Suprapubic skin (tissue), 3 donors: ENCODE measurements at regions not wholly inside any gene's neighbourhood (a gene's known extent, or its start where the extent isn't known, plus 50 kb on each side); places are given as distances from the start of the nearest gene placed in this dataset.

Experiments
- CTCF ChIP-seq, 2 donors: fragments of 200-600 bp in 1 of 2; fragments of 450-650 bp in 1 of 2; sonication (generic) in 1 of 2; IDR thresholded peaks; one replicate each; pipeline ENCODE4 v1.5.1; 2016 to 2019; ENCODE audit warnings: antibody characterized with exemption in 2 of 2, mild to moderate bottlenecking in 1 of 2, moderate library complexity in 1 of 2
- EP300 ChIP-seq: sonication (generic); formaldehyde crosslinking; IDR thresholded peaks from one replicate; pipeline ENCODE4 v1.6.1; 2017; ENCODE audit warnings: antibody characterized with exemption

GRCh38 chr4:35789899-35790574, 454.3 kb downstream of the ARAP2 start:
- TF ChIP-seq CTCF (IDR thresholded peaks at IDR 0.05) (no peak), EP300 (no peak)
